Left ventricle myocardium inferior (tissue), 1 donor: ENCODE measurements at regions not wholly inside any gene's neighbourhood (a gene's known extent, or its start where the extent isn't known, plus 50 kb on each side); places are given as distances from the start of the nearest gene placed in this dataset.

Experiments
- DNase-seq: peaks from one replicate; pipeline ENCODE4 v3.0.0-alpha.2; 2020
- H3K27ac ChIP-seq: fragments of 200-600 bp; replicated peaks from 2 replicates; pipeline ENCODE4 v1.8.0; 2021
- H3K27me3 ChIP-seq: fragments of 200-600 bp; 2 replicates; pipeline ENCODE4 v1.8.0; 2021; ENCODE audit warnings: low read depth
- H3K36me3 ChIP-seq: fragments of 200-600 bp; 2 replicates; pipeline ENCODE4 v1.8.0; 2021
- H3K4me1 ChIP-seq: fragments of 200-600 bp; 2 replicates; pipeline ENCODE4 v1.8.0; 2021
- H3K4me3 ChIP-seq: fragments of 200-600 bp; 2 replicates; pipeline ENCODE4 v1.8.0; 2021; ENCODE audit warnings: mild to moderate bottlenecking, moderate library complexity
- H3K9me3 ChIP-seq: fragments of 200-600 bp; replicated peaks from 2 replicates; pipeline ENCODE4 v1.8.0; 2021
- CTCF ChIP-seq: fragments of 200-600 bp; IDR thresholded peaks from 2 replicates; pipeline ENCODE4 v1.8.0; 2021; ENCODE audit warnings: antibody characterized with exemption, mild to moderate bottlenecking, borderline replicate concordance
- intact Hi-C: fragments of 100-400 bp; cut with micrococcal nuclease; formaldehyde crosslinking; loops from one replicate; pipeline ENCODE4 v1.11.0; 2022
- donor health status: DM: no; HTN: yes; CAD: no; lungs with severe emphysema.

- intact Hi-C loops: no loop called here
- H3K9me3 ChIP-seq: peaks cover 4% of the 10 kb centered on the region
- peaks cover 29% of the 10 kb centered on the region for H3K4me1 ChIP-seq
- DNase-seq: no peak
- H3K4me3 ChIP-seq: no peak overlapping the region
- no peak for TF ChIP-seq CTCF
- no peak overlapping the region for H3K27ac ChIP-seq
- no peaks in the 10 kb centered on the region for H3K36me3 ChIP-seq
- H3K27me3 ChIP-seq: no peaks in the 10 kb centered on the region
Measured at GRCh38 chr4:38367642-38368174, 296.3 kb upstream of the KLF3 start.

GRCh38 chr4:38368613-38369012 lies 295.4 kb upstream of the KLF3 start:
- no peak for TF ChIP-seq CTCF
- no peak overlapping the region for H3K4me3 ChIP-seq
- no peaks in the 10 kb centered on the region for H3K36me3 ChIP-seq
- no peaks in the 10 kb centered on the region for H3K27me3 ChIP-seq
- peaks cover 5% of the 10 kb centered on the region for H3K9me3 ChIP-seq
- peaks cover 29% of the 10 kb centered on the region for H3K4me1 ChIP-seq
- intact Hi-C loops: no loop called here
- H3K27ac ChIP-seq: no peak overlapping the region
- no peak for DNase-seq

GRCh38 chr4:38371391-38371851 lies 292.6 kb upstream of the KLF3 start:
- intact Hi-C loops: no loop called here
- no peak overlapping the region for H3K27ac ChIP-seq
- no peaks in the 10 kb centered on the region for H3K27me3 ChIP-seq
- H3K4me1 ChIP-seq: peaks cover 19% of the 10 kb centered on the region
- no peaks in the 10 kb centered on the region for H3K36me3 ChIP-seq
- DNase-seq: no peak
- TF ChIP-seq CTCF: no peak
- no peak overlapping the region for H3K4me3 ChIP-seq
- peaks cover 5% of the 10 kb centered on the region for H3K9me3 ChIP-seq

- intact Hi-C loops: no loop called here
- Histone ChIP-seq H3K36me3 (no peaks in the 10 kb centered on the region), H3K4me1 (peaks cover 7% of the 10 kb centered on the region), H3K27ac (peak overlapping the region; percentile 34), H3K9me3 (peaks cover 5% of the 10 kb centered on the region), H3K27me3 (no peaks in the 10 kb centered on the region), H3K4me3 (no peak overlapping the region)
- DNase-seq: no peak
- TF ChIP-seq CTCF: no peak
Measured at GRCh38 chr4:38373375-38373774, 290.6 kb upstream of the KLF3 start.

GRCh38 chr4:38377195-38377594 lies 286.8 kb upstream of the KLF3 start:
- Histone ChIP-seq H3K4me3 (no peak overlapping the region), H3K27ac (no peak overlapping the region), H3K4me1 (peaks cover 1% of the 10 kb centered on the region), H3K27me3 (no peaks in the 10 kb centered on the region), H3K9me3 (peaks cover 5% of the 10 kb centered on the region), H3K36me3 (no peaks in the 10 kb centered on the region)
- intact Hi-C loops: no loop called here
- no peak for TF ChIP-seq CTCF
- DNase-seq: no peak
